Right atrium auricular region (tissue), 2 donors: ENCODE measurements at regions not wholly inside any gene's neighbourhood (a gene's known extent, or its start where the extent isn't known, plus 50 kb on each side); places are given as distances from the start of the nearest gene placed in this dataset.

ENCODE experiments used
- DNase-seq: peaks from one replicate; pipeline ENCODE4 v3.0.0-alpha.2; 2019; ENCODE audit warnings: low spot score
- H3K27ac ChIP-seq, 2 donors: fragments of 200-600 bp; sonication (generic); 1 replicate in 1 of 2; 2 replicates in 1 of 2; pipeline ENCODE4 v1.5.1; 2016 to 2019
- H3K27me3 ChIP-seq, 2 donors: fragments of 200-600 bp; sonication (generic); one replicate each; pipeline versions ENCODE4 v1.5.1 to v1.6.0; 2017 to 2019
- H3K36me3 ChIP-seq: fragments of 200-600 bp; sonication (generic); one replicate; pipeline ENCODE4 v1.5.1; 2016
- H3K4me1 ChIP-seq, 2 donors: fragments of 200-600 bp; sonication (generic); one replicate each; pipeline versions ENCODE4 v1.5.1 to v1.6.0; 2017 to 2019
- H3K4me3 ChIP-seq, 2 donors: fragments of 200-600 bp; sonication (generic); 1 replicate in 1 of 2; 2 replicates in 1 of 2; pipeline ENCODE4 v1.5.1; 2017 to 2019; ENCODE audit warnings: mild to moderate bottlenecking in 1 of 2, moderate library complexity in 1 of 2
- H3K9me3 ChIP-seq, 2 donors: fragments of 200-600 bp; sonication (generic); one replicate each; pipeline ENCODE4 v1.5.1; 2019
- TF ChIP-seq, protein P1 (sequence below), 2 donors: fragments of 200-600 bp; sonication (generic); IDR thresholded peaks; one replicate each; pipeline ENCODE4 v1.5.1; 2019; ENCODE audit warnings: antibody characterized with exemption in 2 of 2

DNA sequence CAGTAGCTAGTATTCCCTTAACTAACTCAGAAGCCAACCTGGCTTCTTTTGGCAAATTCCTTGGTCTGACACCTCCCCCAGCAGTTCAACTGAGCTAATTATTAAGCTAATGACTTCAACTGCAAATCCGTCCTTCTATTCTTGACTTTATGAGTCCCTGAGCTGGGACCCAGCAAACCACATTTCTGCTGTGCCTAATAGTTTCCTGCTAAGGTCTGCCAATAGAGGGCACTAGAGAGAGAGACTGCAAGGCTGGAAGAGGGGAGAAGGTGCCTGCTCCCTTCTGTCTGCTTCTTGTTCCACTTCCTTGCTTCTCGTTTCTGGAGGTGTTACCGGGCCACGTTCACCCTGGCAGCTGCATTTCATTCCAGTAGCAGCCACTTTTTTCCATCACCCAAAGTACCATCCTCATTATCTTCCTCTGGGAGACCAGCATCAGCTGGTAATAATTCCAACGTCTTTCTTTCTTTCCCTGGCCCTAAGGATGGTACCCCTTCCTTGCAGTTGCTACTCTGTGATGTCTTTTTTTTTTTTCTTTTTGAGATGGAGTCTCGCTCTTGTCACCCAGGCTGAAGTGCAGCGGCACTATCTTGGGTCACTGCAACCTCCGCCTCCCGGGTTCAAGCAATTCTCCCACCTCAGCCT is 352.0 kb downstream of the TNS1 start:
- Histone ChIP-seq H3K4me1 (peaks cover 0 to 10% of the 10 kb centered on the region in 2 donors), H3K36me3 (no peaks in the 10 kb centered on the region), H3K27ac (no peak overlapping the region), H3K27me3 (no peaks in the 10 kb centered on the region), H3K9me3 (no peaks in the 10 kb centered on the region), H3K4me3 (no peak overlapping the region)
- DNase-seq: no peak
- TF ChIP-seq, protein P1, sequence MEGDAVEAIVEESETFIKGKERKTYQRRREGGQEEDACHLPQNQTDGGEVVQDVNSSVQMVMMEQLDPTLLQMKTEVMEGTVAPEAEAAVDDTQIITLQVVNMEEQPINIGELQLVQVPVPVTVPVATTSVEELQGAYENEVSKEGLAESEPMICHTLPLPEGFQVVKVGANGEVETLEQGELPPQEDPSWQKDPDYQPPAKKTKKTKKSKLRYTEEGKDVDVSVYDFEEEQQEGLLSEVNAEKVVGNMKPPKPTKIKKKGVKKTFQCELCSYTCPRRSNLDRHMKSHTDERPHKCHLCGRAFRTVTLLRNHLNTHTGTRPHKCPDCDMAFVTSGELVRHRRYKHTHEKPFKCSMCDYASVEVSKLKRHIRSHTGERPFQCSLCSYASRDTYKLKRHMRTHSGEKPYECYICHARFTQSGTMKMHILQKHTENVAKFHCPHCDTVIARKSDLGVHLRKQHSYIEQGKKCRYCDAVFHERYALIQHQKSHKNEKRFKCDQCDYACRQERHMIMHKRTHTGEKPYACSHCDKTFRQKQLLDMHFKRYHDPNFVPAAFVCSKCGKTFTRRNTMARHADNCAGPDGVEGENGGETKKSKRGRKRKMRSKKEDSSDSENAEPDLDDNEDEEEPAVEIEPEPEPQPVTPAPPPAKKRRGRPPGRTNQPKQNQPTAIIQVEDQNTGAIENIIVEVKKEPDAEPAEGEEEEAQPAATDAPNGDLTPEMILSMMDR (IDR thresholded peaks at IDR 0.05): peak; percentile 51 to 81

DNA sequence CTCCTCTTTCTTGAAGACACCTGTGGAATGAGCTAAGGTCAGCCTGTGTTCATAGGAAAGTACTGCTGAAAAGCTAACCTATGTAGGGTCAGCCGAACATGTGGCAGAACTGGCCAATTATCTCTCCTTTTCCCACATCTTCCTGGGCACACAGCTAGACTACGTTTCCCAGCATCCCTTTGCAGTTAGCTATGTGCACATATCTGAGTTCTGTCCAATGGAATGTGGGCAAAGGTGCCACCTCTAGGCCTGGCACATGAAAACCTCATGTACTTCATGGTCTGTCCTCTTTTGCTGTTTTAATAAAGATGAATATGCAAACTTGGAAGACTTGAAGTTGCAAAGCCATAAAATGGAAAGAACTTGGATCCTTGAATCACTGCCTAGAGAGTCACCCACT is 352.6 kb downstream of the TNS1 start:
- TF ChIP-seq, protein P1 (IDR thresholded peaks at IDR 0.05): no peak
- peaks cover 0 to 10% of the 10 kb centered on the region in 2 donors for H3K4me1 ChIP-seq

DNA sequence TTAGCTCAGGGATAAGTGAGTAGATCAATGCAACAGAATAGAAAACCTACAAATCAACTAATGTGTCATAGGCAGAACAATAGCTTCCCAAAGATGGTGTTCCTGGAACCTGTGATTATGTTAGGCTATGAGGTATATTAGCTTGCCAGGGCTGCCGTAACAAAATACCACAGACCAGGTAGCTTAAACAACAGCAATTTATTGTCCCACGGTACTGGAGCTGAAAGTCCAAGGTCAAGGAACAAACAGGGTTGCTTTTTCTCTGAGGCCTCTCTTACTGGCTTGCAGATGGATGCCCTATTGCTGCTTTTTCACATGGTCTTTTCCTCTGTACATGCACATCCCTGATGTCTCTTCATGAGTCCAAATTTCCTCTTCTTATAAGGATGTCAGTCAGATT is 354.9 kb downstream of the TNS1 start:
- H3K4me1 ChIP-seq: peaks cover 0 to 18% of the 10 kb centered on the region in 2 donors
- no peak overlapping the region for H3K27ac ChIP-seq
- no peak overlapping the region for H3K4me3 ChIP-seq
- no peaks in the 10 kb centered on the region for H3K36me3 ChIP-seq
- TF ChIP-seq, protein P1 (IDR thresholded peaks at IDR 0.05): no peak
- H3K9me3 ChIP-seq: no peaks in the 10 kb centered on the region
- no peaks in the 10 kb centered on the region for H3K27me3 ChIP-seq
- no peak for DNase-seq

More for the DNA sequence above, 352.6 kb downstream of the TNS1 start:
- Histone ChIP-seq H3K27ac (no peak overlapping the region), H3K9me3 (no peaks in the 10 kb centered on the region), H3K4me3 (no peak overlapping the region), H3K36me3 (no peaks in the 10 kb centered on the region), H3K27me3 (no peaks in the 10 kb centered on the region)
- DNase-seq: no peak

DNA sequence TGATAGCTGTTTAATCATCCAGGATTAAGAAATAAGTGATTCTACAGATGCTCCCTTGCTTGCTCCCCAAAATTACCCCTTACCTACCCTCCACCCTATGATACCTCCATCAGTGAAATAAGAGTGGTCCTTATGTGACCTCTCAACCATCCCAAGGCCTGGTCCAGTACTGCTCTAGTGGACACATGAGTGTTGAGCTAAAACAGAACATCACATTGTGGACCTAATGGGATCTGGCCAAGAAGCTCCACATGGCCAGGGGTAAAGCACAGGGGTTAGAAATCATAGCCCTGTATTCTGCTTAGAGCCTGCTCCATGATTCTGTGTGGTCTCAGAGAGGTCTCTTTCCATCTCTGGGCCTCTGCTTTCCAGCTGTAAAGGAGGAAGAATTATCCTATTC is 355.6 kb downstream of the TNS1 start:
- Histone ChIP-seq H3K27me3 (no peaks in the 10 kb centered on the region), H3K9me3 (no peaks in the 10 kb centered on the region), H3K4me3 (no peak overlapping the region), H3K4me1 (peaks cover 0 to 21% of the 10 kb centered on the region in 2 donors), H3K27ac (no peak overlapping the region), H3K36me3 (no peaks in the 10 kb centered on the region)
- TF ChIP-seq, protein P1 (IDR thresholded peaks at IDR 0.05): no peak
- no peak for DNase-seq

DNA sequence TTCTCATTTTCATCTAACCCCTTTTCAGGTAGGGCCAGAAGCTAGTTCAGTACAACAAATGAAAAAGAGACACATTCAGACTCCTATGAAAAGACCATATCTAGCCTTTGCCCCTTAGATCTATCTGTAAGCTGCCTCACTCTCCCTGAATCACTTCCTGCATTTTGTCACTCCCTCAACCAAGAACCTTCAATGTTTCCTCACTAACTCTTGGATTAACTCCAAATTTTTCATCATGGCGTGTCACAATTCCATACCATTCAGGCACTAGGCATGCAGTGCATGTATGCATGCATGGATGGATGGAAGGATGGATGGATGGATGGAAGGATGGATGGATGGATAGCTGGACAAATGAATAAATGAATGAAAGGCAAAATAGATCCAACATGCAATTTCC is 356.9 kb downstream of the TNS1 start:
- H3K4me3 ChIP-seq: no peak overlapping the region
- no peaks in the 10 kb centered on the region for H3K36me3 ChIP-seq
- H3K27me3 ChIP-seq: no peaks in the 10 kb centered on the region
- TF ChIP-seq, protein P1 (IDR thresholded peaks at IDR 0.05): no peak
- no peak for DNase-seq
- H3K27ac ChIP-seq: no peak overlapping the region
- H3K4me1 ChIP-seq: peaks cover 0 to 28% of the 10 kb centered on the region in 2 donors
- no peaks in the 10 kb centered on the region for H3K9me3 ChIP-seq

DNA sequence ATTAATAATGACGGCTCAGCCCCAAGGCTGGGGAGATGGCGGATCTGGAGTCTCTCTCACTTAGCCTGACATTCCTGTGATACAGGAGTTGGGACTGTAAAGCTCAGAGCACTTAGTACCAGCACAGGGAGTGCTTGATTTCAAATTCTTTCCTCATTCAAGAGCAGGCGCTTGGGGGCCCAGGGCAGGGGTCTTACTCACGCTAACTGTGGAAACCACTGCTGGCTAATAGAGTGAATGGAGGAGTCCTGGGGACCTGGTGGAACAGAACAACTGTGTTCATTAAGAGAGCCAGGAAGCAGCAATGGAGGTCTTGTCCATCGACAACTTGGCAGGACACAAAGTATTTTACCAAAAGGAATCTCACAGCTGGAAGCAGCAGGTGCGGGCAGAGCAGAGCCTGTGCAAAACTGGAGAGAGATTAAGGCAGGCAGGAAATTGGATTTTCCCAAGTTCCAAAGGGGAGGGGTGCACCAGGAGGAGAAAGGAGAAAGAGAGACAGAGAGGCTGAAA is 358.9 kb downstream of the TNS1 start:
- Histone ChIP-seq H3K9me3 (no peaks in the 10 kb centered on the region), H3K27me3 (no peaks in the 10 kb centered on the region), H3K4me1 (peaks cover 0 to 24% of the 10 kb centered on the region in 2 donors), H3K27ac (peak overlapping the region in 1 of 2 donors; percentile 18), H3K36me3 (no peaks in the 10 kb centered on the region), H3K4me3 (no peak overlapping the region)
- no peak for DNase-seq
- TF ChIP-seq, protein P1 (IDR thresholded peaks at IDR 0.05): no peak
